GM23338 (cell line): ENCODE measurements at regions not wholly inside any gene's neighbourhood (a gene's known extent, or its start where the extent isn't known, plus 50 kb on each side); places are given as distances from the start of the nearest gene placed in this dataset.

Experiments
- ATAC-seq: fragments of 200-7000 bp; cut with Tn5 transposase; 3 replicates; pipeline ENCODE4 v1.9.1; 2020
- DNase-seq: peaks from one replicate; pipeline ENCODE4 v3.0.0-alpha.2; 2015; ENCODE audit warnings: low spot score
- H2AFZ ChIP-seq: fragments of 200-600 bp; sonication (generic); 2 replicates; pipeline ENCODE4 v1.8.0; 2016; ENCODE audit warnings: antibody characterized with exemption, mild to moderate bottlenecking, moderate library complexity
- H3F3A ChIP-seq: fragments of 200-600 bp; sonication (generic); replicated peaks from 2 replicates; pipeline ENCODE4 v1.8.0; 2017; ENCODE audit warnings: antibody characterized with exemption, mixed run types, low read depth
- H3K27ac ChIP-seq: fragments of 200-600 bp; sonication (generic); 2 replicates; pipeline ENCODE4 v1.6.1; 2016; ENCODE audit warnings: low read depth
- H3K27me3 ChIP-seq: fragments of 200-600 bp; sonication (generic); 2 replicates; pipeline ENCODE4 v1.8.0; 2016; ENCODE audit warnings: mild to moderate bottlenecking, mixed run types, moderate library complexity; ENCODE audit not compliant: insufficient read depth
- H3K36me3 ChIP-seq: fragments of 200-600 bp; sonication (generic); 2 replicates; pipeline ENCODE4 v1.8.0; 2016; ENCODE audit warnings: mild to moderate bottlenecking; ENCODE audit not compliant: insufficient read depth
- H3K4me1 ChIP-seq: fragments of 200-600 bp; sonication (generic); 2 replicates; pipeline ENCODE4 v1.8.0; 2016; ENCODE audit warnings: mild to moderate bottlenecking, moderate library complexity; ENCODE audit not compliant: insufficient read depth
- H3K4me2 ChIP-seq: fragments of 200-600 bp; sonication (generic); 2 replicates; pipeline ENCODE4 v1.7.1; 2017; ENCODE audit warnings: mixed run types
- H3K4me3 ChIP-seq: fragments of 200-600 bp; sonication (generic); 2 replicates; pipeline ENCODE4 v1.6.1; 2016; ENCODE audit warnings: mixed run types
- H3K79me2 ChIP-seq: fragments of 200-600 bp; sonication (generic); replicated peaks from 2 replicates; pipeline ENCODE4 v1.8.0; 2017; ENCODE audit warnings: mild to moderate bottlenecking; ENCODE audit not compliant: insufficient read depth
- H3K9me2 ChIP-seq: fragments of 200-600 bp; sonication (generic); 2 replicates; pipeline ENCODE4 v1.8.0; 2017; ENCODE audit not compliant: insufficient read depth
- H4K20me1 ChIP-seq: fragments of 200-600 bp; sonication (generic); replicated peaks from 2 replicates; pipeline ENCODE4 v1.8.0; 2017; ENCODE audit warnings: mild to moderate bottlenecking; ENCODE audit not compliant: insufficient read depth
- H3K27ac Mint-ChIP-seq: 2 replicates; pipeline ENCODE4 v1.8.0; 2020; ENCODE audit warnings: inconsistent platforms, mild to moderate bottlenecking, moderate library complexity, mixed read lengths
- H3K27me3 Mint-ChIP-seq: 3 replicates; pipeline ENCODE4 v1.8.0; 2022; ENCODE audit warnings: low read depth, mild to moderate bottlenecking, moderate library complexity, mixed read lengths, inconsistent platforms; ENCODE audit not compliant: insufficient read depth, poor library complexity
- H3K36me3 Mint-ChIP-seq: 3 replicates; pipeline ENCODE4 v1.8.0; 2021; ENCODE audit warnings: low read depth, mild to moderate bottlenecking, inconsistent platforms, moderate library complexity, mixed read lengths
- H3K4me1 Mint-ChIP-seq: 3 replicates; pipeline ENCODE4 v1.8.0; 2020; ENCODE audit warnings: mild to moderate bottlenecking, inconsistent platforms, mixed read lengths
- H3K4me3 Mint-ChIP-seq: 3 replicates; pipeline ENCODE4 v1.8.0; 2021; ENCODE audit warnings: moderate library complexity, mild to moderate bottlenecking, inconsistent platforms, mixed read lengths
- H3K9me3 Mint-ChIP-seq: 3 replicates; pipeline ENCODE4 v1.8.0; 2020; ENCODE audit warnings: moderate library complexity, mild to moderate bottlenecking, inconsistent platforms, mixed read lengths
- CREB1 ChIP-seq: fragments of 250-450 bp; sonication (Bioruptor Pico); IDR thresholded peaks from 2 replicates; pipeline ENCODE4 v1.5.0; 2020; ENCODE audit warnings: low read depth, mild to moderate bottlenecking, moderate library complexity
- CTCF ChIP-seq, 2 experiments: fragments of 200-600 bp in 1 of 2; sonication (generic) in 1 of 2; conservative IDR thresholded peaks; 2 replicates each; pipeline versions ENCODE4 v1.5.1 to v1.6.1; 2016 to 2017; ENCODE audit warnings: antibody characterized with exemption in 2 of 2, low read depth in 2 of 2, mild to moderate bottlenecking in 2 of 2, moderate library complexity in 1 of 2
- EZH2phosphoT487 ChIP-seq: fragments of 200-600 bp; sonication (generic); IDR thresholded peaks from one replicate; pipeline ENCODE4 v1.8.1; 2018; ENCODE audit warnings: antibody characterized with exemption; ENCODE audit not compliant: unreplicated experiment
- NANOG ChIP-seq: IDR thresholded peaks from 2 replicates; pipeline ENCODE4 v1.6.1; 2016; ENCODE audit warnings: antibody characterized with exemption, borderline replicate concordance
- ZNF114 ChIP-seq: fragments of 250-450 bp; sonication (Bioruptor Pico); IDR thresholded peaks from 2 replicates; pipeline ENCODE4 v1.5.0; 2020; ENCODE audit warnings: mild to moderate bottlenecking, moderate library complexity
- ZNF331 ChIP-seq: fragments of 250-450 bp; sonication (Bioruptor Pico); IDR thresholded peaks from 2 replicates; pipeline ENCODE4 v1.5.0; 2020; ENCODE audit warnings: low read depth, mild to moderate bottlenecking, moderate library complexity
- ZNF462 ChIP-seq: fragments of 250-450 bp; sonication (Bioruptor Pico); IDR thresholded peaks from 2 replicates; pipeline ENCODE4 v1.5.0; 2020; ENCODE audit warnings: mild to moderate bottlenecking, moderate library complexity
- TF ChIP-seq, protein P1 (sequence below): IDR thresholded peaks from one replicate; pipeline ENCODE4 v1.6.1; 2018; ENCODE audit warnings: antibody characterized with exemption; ENCODE audit not compliant: unreplicated experiment

GRCh38 chr18:60113396-60113795 is 213.6 kb downstream of the PMAIP1 start (continued):
- TF ChIP-seq, protein P1, sequence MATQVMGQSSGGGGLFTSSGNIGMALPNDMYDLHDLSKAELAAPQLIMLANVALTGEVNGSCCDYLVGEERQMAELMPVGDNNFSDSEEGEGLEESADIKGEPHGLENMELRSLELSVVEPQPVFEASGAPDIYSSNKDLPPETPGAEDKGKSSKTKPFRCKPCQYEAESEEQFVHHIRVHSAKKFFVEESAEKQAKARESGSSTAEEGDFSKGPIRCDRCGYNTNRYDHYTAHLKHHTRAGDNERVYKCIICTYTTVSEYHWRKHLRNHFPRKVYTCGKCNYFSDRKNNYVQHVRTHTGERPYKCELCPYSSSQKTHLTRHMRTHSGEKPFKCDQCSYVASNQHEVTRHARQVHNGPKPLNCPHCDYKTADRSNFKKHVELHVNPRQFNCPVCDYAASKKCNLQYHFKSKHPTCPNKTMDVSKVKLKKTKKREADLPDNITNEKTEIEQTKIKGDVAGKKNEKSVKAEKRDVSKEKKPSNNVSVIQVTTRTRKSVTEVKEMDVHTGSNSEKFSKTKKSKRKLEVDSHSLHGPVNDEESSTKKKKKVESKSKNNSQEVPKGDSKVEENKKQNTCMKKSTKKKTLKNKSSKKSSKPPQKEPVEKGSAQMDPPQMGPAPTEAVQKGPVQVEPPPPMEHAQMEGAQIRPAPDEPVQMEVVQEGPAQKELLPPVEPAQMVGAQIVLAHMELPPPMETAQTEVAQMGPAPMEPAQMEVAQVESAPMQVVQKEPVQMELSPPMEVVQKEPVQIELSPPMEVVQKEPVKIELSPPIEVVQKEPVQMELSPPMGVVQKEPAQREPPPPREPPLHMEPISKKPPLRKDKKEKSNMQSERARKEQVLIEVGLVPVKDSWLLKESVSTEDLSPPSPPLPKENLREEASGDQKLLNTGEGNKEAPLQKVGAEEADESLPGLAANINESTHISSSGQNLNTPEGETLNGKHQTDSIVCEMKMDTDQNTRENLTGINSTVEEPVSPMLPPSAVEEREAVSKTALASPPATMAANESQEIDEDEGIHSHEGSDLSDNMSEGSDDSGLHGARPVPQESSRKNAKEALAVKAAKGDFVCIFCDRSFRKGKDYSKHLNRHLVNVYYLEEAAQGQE = no peak
- no peak for TF ChIP-seq CREB1 (CRISPR knock-in tag)

DNA sequence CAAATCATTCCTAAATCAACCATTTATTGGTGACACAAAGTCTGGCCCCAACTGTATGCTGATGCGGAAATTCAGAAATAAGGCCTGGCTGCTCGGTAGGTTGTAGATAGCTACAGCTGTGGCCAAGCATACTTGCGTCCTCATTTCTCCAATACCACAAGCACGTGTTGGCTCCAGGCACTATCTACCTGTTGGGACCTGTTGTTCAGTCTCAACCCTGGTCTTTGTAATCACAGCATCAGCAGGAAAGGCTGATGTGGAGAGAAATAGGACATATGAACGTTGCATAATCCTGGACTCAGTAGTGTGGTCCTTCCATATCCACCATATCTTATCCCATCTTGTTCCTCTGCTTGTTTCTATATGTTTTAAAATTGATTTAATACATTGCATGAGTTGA is 212.6 kb downstream of the PMAIP1 start:
- H3K4me1 ChIP-seq = no peaks in the 10 kb centered on the region; the same call in 1 of the 2 replicates
- no peak overlapping the region for H3K27ac ChIP-seq
- Mint-ChIP-seq H3K9me3 (no peaks in the 10 kb centered on the region), H3K4me3 (no peak overlapping the region), H3K4me1 (peaks cover 6% of the 10 kb centered on the region), H3K36me3 (no peaks in the 10 kb centered on the region), H3K27me3 (no peaks in the 10 kb centered on the region), H3K27ac (no peak overlapping the region)
- DNase-seq (no peak), ATAC-seq (no peak)
- H4K20me1 ChIP-seq = no peaks in the 10 kb centered on the region
- no peak overlapping the region for H3K4me2 ChIP-seq
- H3K36me3 ChIP-seq = no peaks in the 10 kb centered on the region
- H3K9me2 ChIP-seq = no peaks in the 10 kb centered on the region
- H3K79me2 ChIP-seq = no peaks in the 10 kb centered on the region
- H3F3A ChIP-seq = no peaks in the 10 kb centered on the region
- H3K27me3 ChIP-seq = no peaks in the 10 kb centered on the region
- no peak overlapping the region for H3K4me3 ChIP-seq
- H2AFZ ChIP-seq = no peak overlapping the region
- no peak for TF ChIP-seq ZNF114
- TF ChIP-seq, protein P1 = no peak
- no peak for TF ChIP-seq ZNF462 (CRISPR knock-in tag)
- TF ChIP-seq CTCF (conservative IDR thresholded peaks at IDR 0.05; ENCODE audit: low read depth in 2 of 2) = no peak
- TF ChIP-seq EZH2phosphoT487 = no peak
- no peak for TF ChIP-seq NANOG
- no peak for TF ChIP-seq CREB1 (CRISPR knock-in tag)
- TF ChIP-seq ZNF331 = no peak
